Activated naive CD8-positive, alpha-beta T cell (primary cell): ENCODE measurements at regions not wholly inside any gene's neighbourhood (a gene's known extent, or its start where the extent isn't known, plus 50 kb on each side); places are given as distances from the start of the nearest gene placed in this dataset.

ENCODE experiments used
- H3K27ac Mint-ChIP-seq: one replicate; pipeline ENCODE4 v1.8.0; 2021; ENCODE audit warnings: mixed read lengths
- H3K27me3 Mint-ChIP-seq: one replicate; pipeline ENCODE4 v1.8.0; 2021; ENCODE audit warnings: mixed read lengths
- H3K36me3 Mint-ChIP-seq: one replicate; pipeline ENCODE4 v1.8.0; 2021; ENCODE audit warnings: mixed read lengths
- H3K4me1 Mint-ChIP-seq: one replicate; pipeline ENCODE4 v1.8.0; 2021; ENCODE audit warnings: low read depth, mixed read lengths
- H3K4me3 Mint-ChIP-seq: one replicate; pipeline ENCODE4 v1.8.0; 2021; ENCODE audit warnings: mild to moderate bottlenecking, mixed read lengths
- H3K9me3 Mint-ChIP-seq: one replicate; pipeline ENCODE4 v1.8.0; 2021; ENCODE audit warnings: low read depth, mixed read lengths

- H3K9me3 Mint-ChIP-seq = peaks cover 5% of the 10 kb centered on the region
- no peaks in the 10 kb centered on the region for H3K36me3 Mint-ChIP-seq
- no peak overlapping the region for H3K27ac Mint-ChIP-seq
- no peak overlapping the region for H3K4me3 Mint-ChIP-seq
- H3K27me3 Mint-ChIP-seq = no peaks in the 10 kb centered on the region
- no peaks in the 10 kb centered on the region for H3K4me1 Mint-ChIP-seq
These were observed 283.0 kb upstream of the PRKD1 start for GRCh38 chr14:30210630-30211029.

GRCh38 chr14:30211326-30211725 is 283.7 kb upstream of the PRKD1 start:
- Mint-ChIP-seq H3K4me1 (no peaks in the 10 kb centered on the region), H3K36me3 (no peaks in the 10 kb centered on the region), H3K4me3 (no peak overlapping the region), H3K9me3 (peaks cover 5% of the 10 kb centered on the region), H3K27ac (no peak overlapping the region), H3K27me3 (no peaks in the 10 kb centered on the region)

- no peaks in the 10 kb centered on the region for H3K4me1 Mint-ChIP-seq
- no peak overlapping the region for H3K4me3 Mint-ChIP-seq
- H3K36me3 Mint-ChIP-seq = no peaks in the 10 kb centered on the region
- H3K27ac Mint-ChIP-seq = no peak overlapping the region
- H3K9me3 Mint-ChIP-seq = no peaks in the 10 kb centered on the region
- no peaks in the 10 kb centered on the region for H3K27me3 Mint-ChIP-seq
These were observed 286.4 kb upstream of the PRKD1 start for GRCh38 chr14:30214014-30214413.

GRCh38 chr14:30214461-30215090 is 286.9 kb upstream of the PRKD1 start:
- H3K4me3 Mint-ChIP-seq = no peak overlapping the region
- no peaks in the 10 kb centered on the region for H3K36me3 Mint-ChIP-seq
- no peaks in the 10 kb centered on the region for H3K4me1 Mint-ChIP-seq
- H3K27me3 Mint-ChIP-seq = no peaks in the 10 kb centered on the region
- H3K27ac Mint-ChIP-seq = no peak overlapping the region
- H3K9me3 Mint-ChIP-seq = no peaks in the 10 kb centered on the region

GRCh38 chr14:30218907-30219306 is 291.3 kb upstream of the PRKD1 start:
- Mint-ChIP-seq H3K27ac (no peak overlapping the region), H3K36me3 (no peaks in the 10 kb centered on the region), H3K4me3 (no peak overlapping the region), H3K4me1 (no peaks in the 10 kb centered on the region), H3K27me3 (no peaks in the 10 kb centered on the region), H3K9me3 (no peaks in the 10 kb centered on the region)

GRCh38 chr14:30221546-30221945 is 293.9 kb upstream of the PRKD1 start:
- no peaks in the 10 kb centered on the region for H3K4me1 Mint-ChIP-seq
- no peak overlapping the region for H3K27ac Mint-ChIP-seq
- H3K9me3 Mint-ChIP-seq = no peaks in the 10 kb centered on the region
- no peaks in the 10 kb centered on the region for H3K36me3 Mint-ChIP-seq
- H3K27me3 Mint-ChIP-seq = no peaks in the 10 kb centered on the region
- H3K4me3 Mint-ChIP-seq = no peak overlapping the region

- Mint-ChIP-seq H3K27me3 (no peaks in the 10 kb centered on the region), H3K27ac (no peak overlapping the region), H3K4me1 (no peaks in the 10 kb centered on the region), H3K36me3 (no peaks in the 10 kb centered on the region), H3K4me3 (no peak overlapping the region), H3K9me3 (no peaks in the 10 kb centered on the region)
These were observed 295.7 kb upstream of the PRKD1 start for GRCh38 chr14:30223385-30223785.

- no peaks in the 10 kb centered on the region for H3K36me3 Mint-ChIP-seq
- no peaks in the 10 kb centered on the region for H3K4me1 Mint-ChIP-seq
- H3K4me3 Mint-ChIP-seq = no peak overlapping the region
- H3K27me3 Mint-ChIP-seq = no peaks in the 10 kb centered on the region
- no peak overlapping the region for H3K27ac Mint-ChIP-seq
- no peaks in the 10 kb centered on the region for H3K9me3 Mint-ChIP-seq
These were observed 296.3 kb upstream of the PRKD1 start for GRCh38 chr14:30223966-30224365.

- Mint-ChIP-seq H3K27me3 (no peaks in the 10 kb centered on the region), H3K27ac (no peak overlapping the region), H3K4me1 (no peaks in the 10 kb centered on the region), H3K36me3 (no peaks in the 10 kb centered on the region), H3K4me3 (no peak overlapping the region), H3K9me3 (no peaks in the 10 kb centered on the region)
These were observed 297.5 kb upstream of the PRKD1 start for GRCh38 chr14:30225176-30225575.

GRCh38 chr14:30227436-30227835 is 299.8 kb upstream of the PRKD1 start:
- Mint-ChIP-seq H3K4me1 (no peaks in the 10 kb centered on the region), H3K36me3 (no peaks in the 10 kb centered on the region), H3K27ac (no peak overlapping the region), H3K4me3 (no peak overlapping the region), H3K27me3 (peaks cover 2% of the 10 kb centered on the region), H3K9me3 (no peaks in the 10 kb centered on the region)

GRCh38 chr14:30227876-30228275 is 300.2 kb upstream of the PRKD1 start:
- Mint-ChIP-seq H3K27me3 (peaks cover 2% of the 10 kb centered on the region), H3K36me3 (no peaks in the 10 kb centered on the region), H3K9me3 (no peaks in the 10 kb centered on the region), H3K4me1 (no peaks in the 10 kb centered on the region), H3K4me3 (no peak overlapping the region), H3K27ac (no peak overlapping the region)

- Mint-ChIP-seq H3K27ac (no peak overlapping the region), H3K4me3 (no peak overlapping the region), H3K9me3 (no peaks in the 10 kb centered on the region), H3K36me3 (no peaks in the 10 kb centered on the region), H3K27me3 (peaks cover 2% of the 10 kb centered on the region), H3K4me1 (no peaks in the 10 kb centered on the region)
These were observed 303.1 kb upstream of the PRKD1 start for GRCh38 chr14:30230719-30231118.

- H3K27ac Mint-ChIP-seq = no peak overlapping the region
- no peaks in the 10 kb centered on the region for H3K9me3 Mint-ChIP-seq
- no peaks in the 10 kb centered on the region for H3K4me1 Mint-ChIP-seq
- peaks cover 4% of the 10 kb centered on the region for H3K27me3 Mint-ChIP-seq
- no peaks in the 10 kb centered on the region for H3K36me3 Mint-ChIP-seq
- H3K4me3 Mint-ChIP-seq = no peak overlapping the region
These were observed 307.3 kb upstream of the PRKD1 start for GRCh38 chr14:30234966-30235365.

- H3K27me3 Mint-ChIP-seq = peaks cover 4% of the 10 kb centered on the region
- H3K27ac Mint-ChIP-seq = no peak overlapping the region
- no peaks in the 10 kb centered on the region for H3K9me3 Mint-ChIP-seq
- no peaks in the 10 kb centered on the region for H3K4me1 Mint-ChIP-seq
- H3K36me3 Mint-ChIP-seq = no peaks in the 10 kb centered on the region
- no peak overlapping the region for H3K4me3 Mint-ChIP-seq
These were observed 307.8 kb upstream of the PRKD1 start for GRCh38 chr14:30235485-30235884.

- no peaks in the 10 kb centered on the region for H3K4me1 Mint-ChIP-seq
- no peak overlapping the region for H3K4me3 Mint-ChIP-seq
- peaks cover 4% of the 10 kb centered on the region for H3K27me3 Mint-ChIP-seq
- H3K27ac Mint-ChIP-seq = no peak overlapping the region
- no peaks in the 10 kb centered on the region for H3K9me3 Mint-ChIP-seq
- H3K36me3 Mint-ChIP-seq = no peaks in the 10 kb centered on the region
These were observed 311.3 kb upstream of the PRKD1 start for GRCh38 chr14:30238936-30239335.

GRCh38 chr14:30240018-30240417 is 312.4 kb upstream of the PRKD1 start:
- Mint-ChIP-seq H3K36me3 (no peaks in the 10 kb centered on the region), H3K27ac (no peak overlapping the region), H3K27me3 (peaks cover 4% of the 10 kb centered on the region), H3K4me1 (no peaks in the 10 kb centered on the region), H3K9me3 (no peaks in the 10 kb centered on the region), H3K4me3 (no peak overlapping the region)
